Ishikawa (cell line): ENCODE measurements at regions not wholly inside any gene's neighbourhood (a gene's known extent, or its start where the extent isn't known, plus 50 kb on each side); places are given as distances from the start of the nearest gene placed in this dataset.

Experiments
- CEBPB ChIP-seq: IDR thresholded peaks from 2 replicates; pipeline ENCODE4 v1.6.1; 2012
- CREB1 ChIP-seq: IDR thresholded peaks from 2 replicates; pipeline ENCODE4 v1.6.1; 2012; ENCODE audit warnings: low read depth
- EGR1 ChIP-seq: IDR thresholded peaks from 2 replicates; pipeline ENCODE4 v1.6.1; 2012
- EP300 ChIP-seq: IDR thresholded peaks from 2 replicates; pipeline ENCODE4 v1.6.1; 2012; ENCODE audit warnings: borderline replicate concordance
- FOXM1 ChIP-seq: IDR thresholded peaks from 2 replicates; pipeline ENCODE4 v1.6.1; 2012; ENCODE audit warnings: low read depth, borderline replicate concordance
- MAX ChIP-seq: IDR thresholded peaks from 2 replicates; pipeline ENCODE4 v1.6.1; 2012
- NFIC ChIP-seq: IDR thresholded peaks from 2 replicates; pipeline ENCODE4 v1.6.1; 2012
- RAD21 ChIP-seq: IDR thresholded peaks from 2 replicates; pipeline ENCODE4 v1.6.1; 2012; ENCODE audit warnings: low read depth
- REST ChIP-seq: IDR thresholded peaks from 2 replicates; pipeline ENCODE4 v1.6.1; 2012; ENCODE audit warnings: low read depth, mild to moderate bottlenecking
- TAF1 ChIP-seq: IDR thresholded peaks from 2 replicates; pipeline ENCODE4 v1.6.1; 2012; ENCODE audit warnings: low read depth, mild to moderate bottlenecking
- TCF12 ChIP-seq: IDR thresholded peaks from 2 replicates; pipeline ENCODE4 v1.6.1; 2012; ENCODE audit warnings: low read depth
- TEAD4 ChIP-seq: IDR thresholded peaks from 2 replicates; pipeline ENCODE4 v1.6.1; 2012
- YY1 ChIP-seq: IDR thresholded peaks from 2 replicates; pipeline ENCODE4 v1.6.1; 2012; ENCODE audit warnings: low read depth
- ZBTB7A ChIP-seq: IDR thresholded peaks from 2 replicates; pipeline ENCODE4 v1.6.1; 2012; ENCODE audit warnings: low read depth
- TF ChIP-seq, protein P1 (sequence below): IDR thresholded peaks from 2 replicates; pipeline ENCODE4 v1.6.1; 2012

DNA sequence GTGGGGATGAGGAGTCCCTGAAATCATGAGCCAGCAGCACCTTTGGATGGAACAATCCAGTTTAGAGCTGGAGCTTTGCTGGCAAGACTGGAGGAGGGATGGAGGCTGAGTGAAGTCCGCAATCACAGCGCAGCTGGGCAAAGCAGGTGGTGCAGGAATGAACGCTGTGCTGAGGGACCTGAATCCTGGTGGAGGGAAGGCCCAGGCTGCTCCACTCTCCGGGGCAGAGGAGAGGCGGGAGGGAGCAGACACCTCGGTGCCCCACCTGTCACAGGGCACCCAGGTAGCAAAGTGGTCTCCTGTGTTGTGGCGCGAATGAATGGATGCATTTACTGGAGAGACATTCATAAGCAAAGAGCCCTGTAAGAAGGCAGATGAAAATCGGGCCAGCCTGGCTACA lies 124.8 kb upstream of the ANO1 start:
- TF ChIP-seq NFIC (no peak), EP300 (no peak), TCF12 (no peak), RAD21 (no peak), FOXM1 (no peak), ZBTB7A (no peak), MAX (no peak), REST (no peak), EGR1 (no peak), TAF1 (no peak), CREB1 (no peak), CEBPB (no peak), TEAD4 (no peak)
- TF ChIP-seq, protein P1, sequence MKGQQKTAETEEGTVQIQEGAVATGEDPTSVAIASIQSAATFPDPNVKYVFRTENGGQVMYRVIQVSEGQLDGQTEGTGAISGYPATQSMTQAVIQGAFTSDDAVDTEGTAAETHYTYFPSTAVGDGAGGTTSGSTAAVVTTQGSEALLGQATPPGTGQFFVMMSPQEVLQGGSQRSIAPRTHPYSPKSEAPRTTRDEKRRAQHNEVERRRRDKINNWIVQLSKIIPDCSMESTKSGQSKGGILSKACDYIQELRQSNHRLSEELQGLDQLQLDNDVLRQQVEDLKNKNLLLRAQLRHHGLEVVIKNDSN, result no peak

DNA sequence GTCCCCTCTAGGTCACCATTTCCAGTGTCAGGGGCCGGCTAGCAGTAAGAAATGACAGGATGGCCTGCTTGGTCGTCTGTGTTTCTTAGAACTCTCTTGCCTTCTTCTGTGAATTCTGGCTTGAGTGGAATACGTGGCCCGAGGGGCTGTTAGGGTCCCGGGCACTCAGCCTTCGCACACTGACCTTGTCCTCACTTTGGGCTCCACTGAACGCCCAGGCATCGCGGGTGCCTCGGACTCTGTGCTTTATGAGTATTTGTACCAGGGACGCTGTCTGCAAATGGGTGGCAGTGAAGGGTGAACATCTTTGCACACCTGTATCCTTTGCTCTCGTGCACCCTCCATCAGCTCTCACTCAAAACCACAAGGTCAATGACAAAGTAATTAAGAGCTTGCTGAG lies 123.4 kb upstream of the ANO1 start:
- no peak for TF ChIP-seq CEBPB
- TF ChIP-seq REST, result no peak
- TF ChIP-seq, protein P1, result no peak
- TF ChIP-seq TAF1, result no peak
- no peak for TF ChIP-seq MAX
- TF ChIP-seq RAD21, result no peak
- TF ChIP-seq NFIC, result no peak
- TF ChIP-seq ZBTB7A, result no peak
- no peak for TF ChIP-seq TEAD4
- no peak for TF ChIP-seq EGR1
- TF ChIP-seq TCF12, result no peak

DNA sequence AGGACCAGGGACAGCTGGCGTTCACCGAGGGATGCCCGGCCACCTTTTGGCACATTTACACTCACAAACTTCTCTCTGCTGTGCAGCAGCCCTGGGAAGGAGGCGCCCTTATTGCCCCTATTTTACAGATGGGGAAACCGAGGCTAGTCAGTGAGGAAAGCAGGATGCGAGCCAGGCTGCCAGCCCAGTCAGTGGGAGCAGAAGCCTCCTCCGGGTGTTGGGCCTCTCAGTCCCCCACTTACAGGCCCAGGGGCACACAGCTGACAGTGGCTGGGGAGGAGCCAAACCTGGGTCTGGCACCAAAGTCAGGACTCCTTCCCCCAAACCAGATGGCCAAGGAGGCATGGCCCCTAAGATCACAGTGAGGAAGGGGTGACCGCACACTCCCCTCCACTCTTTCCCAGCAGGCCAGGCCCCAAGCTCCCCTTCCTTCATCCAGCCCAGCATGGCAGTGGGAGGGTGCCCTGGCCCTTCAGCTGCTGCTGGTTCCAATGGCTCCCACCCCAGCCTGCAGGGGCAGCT lies 121.4 kb upstream of the ANO1 start:
- TF ChIP-seq CEBPB (no peak), TAF1 (no peak), YY1 (no peak), EP300 (no peak)

- TF ChIP-seq FOXM1 (no peak), MAX (no peak)
These were observed 120.3 kb upstream of the ANO1 start for GRCh38 chr11:69957849-69958248.

GRCh38 chr11:69958308-69958707 lies 119.8 kb upstream of the ANO1 start:
- TF ChIP-seq EP300, result no peak
- no peak for TF ChIP-seq TEAD4
- no peak for TF ChIP-seq REST
- TF ChIP-seq, protein P1, result no peak
